ENCODE measurements at regions not wholly inside any gene's neighbourhood (a gene's known extent, or its start where the extent isn't known, plus 50 kb on each side); places are given as distances from the start of the nearest gene placed in this dataset.

GRCh38 chr16:59046335-59046734 lies 312.2 kb upstream of the GOT2 start:
- Histone ChIP-seq H3K9me3 (no peaks in the 10 kb centered on the region), H3K4me1 (no peaks in the 10 kb centered on the region), H3K27ac (no peak overlapping the region), H3K27me3 (no peaks in the 10 kb centered on the region), H3K4me3 (replicated peaks in 1 of 3) (no peak overlapping the region), H3K36me3 (no peaks in the 10 kb centered on the region)
- DNase-seq, result no peak
- TF ChIP-seq POLR2A (IDR thresholded peaks at IDR 0.05) (no peak), CTCF (IDR thresholded peaks at IDR 0.05) (no peak)
- intact Hi-C loops (cut with DNase I), result no loop called here
- 87 to 94% methylated on average over 4 of the region's 4 CpGs for WGBS, 2 donors

DNA sequence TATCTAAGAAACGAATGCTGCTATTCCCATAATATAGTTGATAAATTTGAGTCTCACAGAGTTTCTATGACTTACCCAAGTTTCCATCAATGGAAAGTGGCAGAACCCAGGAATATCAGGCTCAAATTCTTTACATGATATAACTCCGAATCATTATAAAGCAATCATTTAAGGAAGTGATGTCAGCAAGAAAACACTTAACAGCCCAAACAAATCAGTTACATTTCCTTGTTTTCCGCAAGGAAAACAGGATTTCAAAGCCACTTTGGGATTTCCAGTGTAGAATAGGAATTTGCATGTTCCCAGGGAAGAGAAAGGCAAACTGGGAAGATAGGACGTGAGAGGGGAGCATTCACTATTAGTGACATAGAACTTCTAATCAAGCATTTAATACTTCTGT lies 311.4 kb upstream of the GOT2 start:
- 70% methylated on average over 4 of the region's 4 CpGs for WGBS, 2 donors
- no peaks in the 10 kb centered on the region for H3K36me3 ChIP-seq
- H3K4me3 ChIP-seq (replicated peaks in 1 of 3), result no peak overlapping the region
- intact Hi-C loops (cut with DNase I), result no loop called here
- no peaks in the 10 kb centered on the region for H3K27me3 ChIP-seq
- DNase-seq, result no peak
- no peaks in the 10 kb centered on the region for H3K9me3 ChIP-seq
- H3K4me1 ChIP-seq, result no peaks in the 10 kb centered on the region
- H3K27ac ChIP-seq, result no peak overlapping the region
- no peak for TF ChIP-seq POLR2A (IDR thresholded peaks at IDR 0.05)
- no peak for TF ChIP-seq CTCF (IDR thresholded peaks at IDR 0.05)

DNA sequence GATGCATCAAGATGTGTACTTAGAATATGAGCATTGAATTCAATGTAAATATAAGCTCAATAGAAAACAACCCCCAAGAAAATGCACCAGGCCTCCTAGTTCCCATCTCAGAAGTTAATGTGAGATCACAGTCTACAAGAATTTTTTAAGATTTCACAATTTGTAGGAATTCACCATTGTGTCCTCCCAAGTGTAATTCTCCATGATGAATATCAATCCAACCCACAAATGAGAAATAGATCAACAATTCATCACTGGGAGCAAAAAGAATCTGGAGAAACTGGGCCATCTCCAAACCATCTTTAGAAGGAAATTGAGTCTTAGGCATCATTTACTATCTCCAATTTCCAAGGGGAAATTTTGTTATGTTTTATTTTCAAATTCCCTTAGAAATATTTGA lies 310.5 kb upstream of the GOT2 start:
- intact Hi-C loops (cut with DNase I), result no loop called here
- TF ChIP-seq POLR2A (IDR thresholded peaks at IDR 0.05) (no peak), CTCF (IDR thresholded peaks at IDR 0.05) (no peak)

DNA sequence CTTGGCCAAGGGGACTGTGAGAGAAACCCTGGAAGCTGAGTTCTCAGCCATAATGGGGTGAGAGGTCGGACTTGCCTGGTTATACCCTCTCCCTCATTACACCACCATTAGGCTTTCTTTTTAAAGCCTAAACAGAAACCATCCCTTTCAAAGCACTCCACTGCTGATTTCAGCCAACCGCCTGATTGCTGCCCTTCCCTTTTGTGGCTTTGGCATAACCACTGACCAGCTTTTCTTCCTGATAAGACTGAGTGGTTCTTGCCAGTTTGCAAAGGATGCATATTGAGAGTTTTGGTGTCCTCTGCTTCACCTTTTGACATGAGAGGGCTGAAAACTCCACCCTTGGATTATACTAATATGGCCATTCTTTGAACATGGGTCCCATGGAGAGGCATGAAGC lies 308.2 kb upstream of the GOT2 start:
- Histone ChIP-seq H3K27ac (no peak overlapping the region), H3K9me3 (no peaks in the 10 kb centered on the region), H3K4me3 (replicated peaks in 1 of 3) (no peak overlapping the region), H3K4me1 (no peaks in the 10 kb centered on the region), H3K27me3 (no peaks in the 10 kb centered on the region), H3K36me3 (no peaks in the 10 kb centered on the region)
- no peak for TF ChIP-seq POLR2A (IDR thresholded peaks at IDR 0.05)
- TF ChIP-seq CTCF (IDR thresholded peaks at IDR 0.05), result no peak
- no peak for DNase-seq
- WGBS, 2 donors, result 86 to 91% methylated on average over 2 of the region's 2 CpGs
- intact Hi-C loops (cut with DNase I), result no loop called here

More for the DNA sequence above, 310.5 kb upstream of the GOT2 start:
- H3K27ac ChIP-seq, result no peak overlapping the region
- no peaks in the 10 kb centered on the region for H3K27me3 ChIP-seq
- H3K36me3 ChIP-seq, result no peaks in the 10 kb centered on the region
- H3K4me1 ChIP-seq, result no peaks in the 10 kb centered on the region
- no peak overlapping the region for H3K4me3 ChIP-seq (replicated peaks in 1 of 3)
- no peak for DNase-seq
- no peaks in the 10 kb centered on the region for H3K9me3 ChIP-seq

DNA sequence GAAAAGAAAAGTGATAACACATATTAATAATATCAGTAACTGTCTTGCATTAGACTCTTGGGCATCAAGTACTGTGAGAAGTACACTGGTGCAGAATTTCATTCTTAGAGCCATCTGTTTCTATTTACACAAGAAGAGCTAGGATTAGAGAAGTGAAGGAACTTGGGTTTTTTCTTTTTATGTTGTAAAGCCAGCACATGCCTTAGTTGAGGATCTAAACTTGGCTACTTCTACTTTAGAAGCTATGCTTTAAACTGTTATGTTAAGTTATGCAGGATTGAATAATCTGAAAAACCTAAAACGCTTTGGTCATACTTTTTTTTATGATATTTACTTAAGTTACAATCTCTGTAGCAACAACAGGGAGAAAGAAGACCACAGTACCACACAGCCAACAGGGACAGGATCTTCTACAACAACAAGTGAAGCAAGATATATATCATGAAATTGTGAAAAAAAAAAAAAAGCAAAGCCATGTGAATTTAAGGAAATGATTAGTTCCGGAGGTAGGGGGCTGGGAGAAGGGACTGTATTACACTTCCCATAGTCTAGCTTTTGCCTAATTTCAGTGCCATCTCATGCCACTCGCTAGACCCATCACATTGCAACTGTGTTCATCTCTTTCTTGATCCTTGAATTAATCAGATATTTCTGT lies 305.1 kb upstream of the GOT2 start:
- Histone ChIP-seq H3K4me1 (no peaks in the 10 kb centered on the region), H3K27me3 (no peaks in the 10 kb centered on the region), H3K27ac (no peak overlapping the region), H3K4me3 (replicated peaks in 1 of 3) (no peak overlapping the region), H3K9me3 (no peaks in the 10 kb centered on the region), H3K36me3 (no peaks in the 10 kb centered on the region)
- intact Hi-C loops (cut with DNase I), result no loop called here
- no peak for DNase-seq
- TF ChIP-seq POLR2A (IDR thresholded peaks at IDR 0.05) (no peak), CTCF (IDR thresholded peaks at IDR 0.05) (no peak)
- WGBS, 2 donors, result 71 to 78% methylated on average over 3 of the region's 3 CpGs
